HG02798 (cell line): ENCODE measurements at regions not wholly inside any gene's neighbourhood (a gene's known extent, or its start where the extent isn't known, plus 50 kb on each side); places are given as distances from the start of the nearest gene placed in this dataset.
"Not testable (repeated sequence)": the region's sequence is repeated elsewhere in the genome, so short reads cannot be mapped to it uniquely, and the experiment has no call there.

Source experiments
- ATAC-seq: cut with Tn5 transposase; IDR thresholded peaks from one replicate; pipeline ENCODE4 v1.9.1; 2021; ENCODE audit warnings: mild to moderate bottlenecking; ENCODE audit not compliant: unreplicated experiment, poor library complexity

- ATAC-seq: no peak
Measured at GRCh38 chr2:7655629-7656028, 738.4 kb downstream of the RNF144A start.

GRCh38 chr2:7657526-7657925 is 740.3 kb downstream of the RNF144A start:
- ATAC-seq: not testable (repeated sequence)

GRCh38 chr2:7658486-7658885 is 741.3 kb downstream of the RNF144A start:
- ATAC-seq: no peak

- ATAC-seq: no peak
Measured at GRCh38 chr2:7660816-7661215, 743.6 kb downstream of the RNF144A start.

- ATAC-seq: no peak
Measured at GRCh38 chr2:7661502-7661901, 744.3 kb downstream of the RNF144A start.

GRCh38 chr2:7665880-7666279 is 748.7 kb downstream of the RNF144A start:
- ATAC-seq: peak; percentile 68

GRCh38 chr2:7666596-7667259 is 749.5 kb downstream of the RNF144A start:
- no peak for ATAC-seq

- ATAC-seq: no peak
Measured at GRCh38 chr2:7667260-7667757, 750.1 kb downstream of the RNF144A start.

- no peak for ATAC-seq
Measured at GRCh38 chr2:7670905-7671641, 753.9 kb downstream of the RNF144A start.

GRCh38 chr2:7672027-7672684 is 754.9 kb downstream of the RNF144A start:
- no peak for ATAC-seq

GRCh38 chr2:7672685-7673071 is 755.5 kb downstream of the RNF144A start:
- ATAC-seq: no peak

- ATAC-seq: no peak
Measured at GRCh38 chr2:7673101-7673500, 755.9 kb downstream of the RNF144A start.

- ATAC-seq: no peak
Measured at GRCh38 chr2:7673853-7674252, 756.6 kb downstream of the RNF144A start.

GRCh38 chr2:7674606-7675005 is 757.4 kb downstream of the RNF144A start:
- ATAC-seq: no peak

GRCh38 chr2:7676714-7677113 is 759.5 kb downstream of the RNF144A start:
- no peak for ATAC-seq

- no peak for ATAC-seq
Measured at GRCh38 chr2:7681881-7682461, 764.8 kb downstream of the RNF144A start.

GRCh38 chr2:7683196-7683595 is 766.0 kb downstream of the RNF144A start:
- no peak for ATAC-seq

GRCh38 chr2:7683708-7684107 is 766.5 kb downstream of the RNF144A start:
- no peak for ATAC-seq

- no peak for ATAC-seq
Measured at GRCh38 chr2:7685342-7686015, 768.3 kb downstream of the RNF144A start.

- no peak for ATAC-seq
Measured at GRCh38 chr2:7686016-7686385, 768.8 kb downstream of the RNF144A start.
